ENCODE measurements at regions not wholly inside any gene's neighbourhood (a gene's known extent, or its start where the extent isn't known, plus 50 kb on each side); places are given as distances from the start of the nearest gene placed in this dataset.

DNA sequence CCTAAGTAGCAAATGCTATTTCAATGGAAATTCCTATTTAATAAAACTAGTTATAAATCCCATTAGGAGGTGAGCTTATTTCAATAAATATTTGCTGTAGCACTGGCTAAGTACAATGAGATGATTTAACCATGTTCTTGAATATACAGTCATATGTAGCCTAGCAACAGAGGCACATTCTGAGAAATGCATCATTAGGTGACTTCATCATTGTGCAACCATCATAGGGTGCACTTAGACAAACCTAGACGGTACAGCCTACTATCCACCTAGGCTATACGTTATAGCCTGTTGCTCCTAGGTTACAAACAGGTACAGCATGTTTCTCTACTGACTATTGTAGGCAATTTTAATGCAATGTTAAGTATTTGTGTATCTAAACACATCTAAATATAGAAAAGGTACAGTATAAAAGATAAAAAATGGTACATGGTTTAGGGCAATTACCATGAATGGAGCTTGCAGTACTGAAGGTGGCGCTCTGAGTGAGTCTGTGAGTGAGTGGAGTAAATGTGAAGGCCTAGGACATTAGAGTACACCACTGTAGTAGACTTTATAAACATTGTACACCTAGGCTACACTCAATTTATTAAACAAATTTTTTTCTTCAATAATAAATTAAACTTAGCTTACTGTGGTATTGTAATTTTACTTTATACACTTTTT lies 350.1 kb downstream of the CASP12 start:
- H4K8ac ChIP-seq (ENCODE audit: low read depth in 2 of 2, low read length in 2 of 2), result no peak overlapping the region
- intact Hi-C loops (cut with micrococcal nuclease) (no loop called here), in situ Hi-C loops (cut with MboI; ENCODE audit: low sequenced_read_pairs) (no loop called here), dilution Hi-C loops (cut with HindIII; ENCODE audit: low sequenced_read_pairs, unreplicated experiment) (no loop called here)
- H3K18ac ChIP-seq (ENCODE audit: low read depth, low read length), result no peak overlapping the region
- no peaks in the 10 kb centered on the region for H3K27me3 ChIP-seq (ENCODE audit: control insufficient read depth, insufficient read depth, low read length)
- no peak overlapping the region for H2AK9ac ChIP-seq (replicated peaks; ENCODE audit: low read depth, low read length, poor library complexity)
- H3K4me2 ChIP-seq (ENCODE audit: low read depth, low read length), result no peak overlapping the region
- H2AFZ ChIP-seq (replicated peaks; ENCODE audit: low read length, poor library complexity), result no peak overlapping the region
- no peak overlapping the region for H3K9ac ChIP-seq (ENCODE audit: low read depth, low read length)
- no peak overlapping the region for H4K5ac ChIP-seq (ENCODE audit: low read depth, low read length)
- no peak overlapping the region for H3K4ac ChIP-seq (ENCODE audit: low read depth, low read length)
- no peak overlapping the region for H2BK20ac ChIP-seq (ENCODE audit: low read depth, low read length)
- no peak overlapping the region for H2AK5ac ChIP-seq (ENCODE audit: low read depth, low read length)
- no peak overlapping the region for H2BK15ac ChIP-seq (ENCODE audit: low read depth, low read length)
- peak; percentile 63 for DNase-seq
- CTCF ChIA-PET, result no interaction called here
- H3K14ac ChIP-seq (replicated peaks; ENCODE audit: low read depth, low read length), result no peak overlapping the region
- H3K56ac ChIP-seq (ENCODE audit: extremely low read depth, insufficient read depth, low read length), result no peak overlapping the region
- no peaks in the 10 kb centered on the region for H3K9me1 ChIP-seq (ENCODE audit: insufficient read depth, low read length)
- H4K20me1 ChIP-seq (ENCODE audit: insufficient read depth, low read length), result no peaks in the 10 kb centered on the region
- H4K91ac ChIP-seq (ENCODE audit: insufficient read depth, low read depth, low read length), result no peak overlapping the region
- H3K79me1 ChIP-seq (ENCODE audit: low read depth in 1 of 2, low read length in 2 of 2), result no peaks in the 10 kb centered on the region
- no peak overlapping the region for H3K27ac ChIP-seq (ENCODE audit: insufficient read depth, low read length)
- H3K23ac ChIP-seq (ENCODE audit: low read depth, low read length), result no peak overlapping the region
- no peak overlapping the region for H2BK120ac ChIP-seq (ENCODE audit: low read depth, low read length)
- no peak for ATAC-seq (ENCODE audit: low read depth)
- no peaks in the 10 kb centered on the region for H3K9me3 ChIP-seq (ENCODE audit: control insufficient read depth, insufficient read depth, low read length)
- H3K36me3 ChIP-seq (ENCODE audit: control insufficient read depth, insufficient read depth, low read length), result no peaks in the 10 kb centered on the region
- H3K4me1 ChIP-seq (ENCODE audit: control insufficient read depth, insufficient read depth, low read length), result no peaks in the 10 kb centered on the region
- TF ChIP-seq USF2 (IDR thresholded peaks at IDR 0.05; ENCODE audit: low read depth, low read length), result no peak
- TF ChIP-seq NFE2L2 (IDR thresholded peaks at IDR 0.05; ENCODE audit: low read depth, low read length), result no peak
- TF ChIP-seq RAD21 (IDR thresholded peaks at IDR 0.05; ENCODE audit: low read length), result no peak
- TF ChIP-seq MAZ (IDR thresholded peaks at IDR 0.05; ENCODE audit: borderline replicate concordance, low read depth, low read length), result no peak
- peak; percentile 88 for TF ChIP-seq CEBPB (IDR thresholded peaks at IDR 0.05; ENCODE audit: low read depth, low read length)
- TF ChIP-seq SMC3 (IDR thresholded peaks at IDR 0.05; ENCODE audit: low read depth, low read length), result no peak
- no peak for TF ChIP-seq CTCF (conservative IDR thresholded peaks at IDR 0.05; ENCODE audit: low read depth, low read length)
- no peak overlapping the region for H2BK5ac ChIP-seq (ENCODE audit: low read depth, low read length, poor library complexity, severe bottlenecking)
- no CpG with 5 or more reads among the region's 3 CpGs for WGBS, 2 experiments (ENCODE audit: extremely low coverage in 2 of 2, insufficient read length in 1 of 2)
- no peak overlapping the region for H3K4me3 ChIP-seq (ENCODE audit: insufficient read depth, low read depth, low read length)
- POLR2A ChIA-PET (ENCODE audit: unreplicated experiment), result no interaction called here
- BruUV-seq (replicated peaks), result no TSS peak

Data from IMR-90 (cell line).